HG03196 (cell line): ENCODE measurements at regions not wholly inside any gene's neighbourhood (a gene's known extent, or its start where the extent isn't known, plus 50 kb on each side); places are given as distances from the start of the nearest gene placed in this dataset.
"Not testable (repeated sequence)": the region's sequence is repeated elsewhere in the genome, so short reads cannot be mapped to it uniquely, and the experiment has no call there.

Source experiments
- ATAC-seq: cut with Tn5 transposase; IDR thresholded peaks from one replicate; pipeline ENCODE4 v1.9.1; 2021; ENCODE audit not compliant: unreplicated experiment

DNA sequence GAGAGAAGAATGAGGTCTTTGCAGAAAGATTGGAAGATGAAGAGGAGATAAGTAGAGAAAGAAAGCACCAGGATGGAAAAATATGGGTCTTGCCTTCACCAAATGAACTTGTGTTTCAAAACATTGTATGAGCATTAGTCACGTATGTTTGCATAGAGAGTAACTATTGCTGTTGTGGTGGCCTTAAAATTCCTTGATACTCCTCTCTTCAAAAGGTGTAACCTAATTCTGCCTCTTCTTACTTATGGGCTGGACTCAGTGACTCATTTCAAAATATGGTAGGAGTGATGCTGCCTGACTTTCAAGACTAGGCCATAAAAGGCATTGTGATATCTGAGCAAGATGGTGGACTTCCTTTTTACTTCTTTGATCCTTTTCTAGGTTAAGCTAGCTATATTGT is 228.7 kb upstream of the ZNF385D start:
- no peak for ATAC-seq

GRCh38 chr3:21989341-21990042 is 238.5 kb upstream of the ZNF385D start:
- ATAC-seq, result no peak

- no peak for ATAC-seq
Measured at GRCh38 chr3:21991061-21991460, 240.1 kb upstream of the ZNF385D start.

- ATAC-seq, result no peak
Measured at GRCh38 chr3:21995079-21995607, 244.1 kb upstream of the ZNF385D start.

DNA sequence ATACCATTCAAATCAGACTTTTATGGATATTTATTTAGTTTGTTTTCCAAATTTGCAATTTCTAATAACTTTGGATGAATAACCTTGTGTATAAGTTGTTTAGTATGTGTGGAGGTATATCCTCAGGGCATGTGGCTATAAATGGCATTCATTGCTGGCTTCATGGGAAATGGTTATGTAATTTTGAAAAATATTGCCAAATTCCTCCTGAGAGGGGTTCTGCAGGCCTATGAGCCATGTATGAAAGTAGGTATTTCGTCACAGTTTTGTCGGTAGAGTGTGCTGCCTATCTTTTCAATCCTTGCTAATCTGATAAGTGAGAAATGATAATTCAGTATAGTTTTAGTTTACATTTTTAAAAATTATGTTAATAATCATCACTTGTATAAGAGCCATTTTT is 256.4 kb upstream of the ZNF385D start:
- no peak for ATAC-seq

DNA sequence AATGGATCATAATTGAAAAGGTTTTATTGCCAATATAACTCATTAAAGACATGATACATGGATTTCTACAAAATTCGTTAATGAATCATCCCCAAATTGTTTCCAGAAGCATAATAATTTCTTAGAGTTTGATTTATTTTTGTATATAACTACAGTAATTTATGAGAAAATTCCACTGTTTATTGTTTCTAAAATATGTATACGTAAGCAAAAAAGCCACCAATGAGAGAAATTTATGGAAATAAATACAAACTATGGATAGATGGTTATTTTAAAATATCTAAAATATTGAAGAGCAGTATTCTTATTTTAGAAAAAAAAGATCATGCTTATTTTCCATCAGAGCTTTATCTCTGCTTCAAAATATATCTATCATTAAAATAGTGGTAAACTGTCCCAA is 260.0 kb upstream of the ZNF385D start:
- ATAC-seq, result no peak

DNA sequence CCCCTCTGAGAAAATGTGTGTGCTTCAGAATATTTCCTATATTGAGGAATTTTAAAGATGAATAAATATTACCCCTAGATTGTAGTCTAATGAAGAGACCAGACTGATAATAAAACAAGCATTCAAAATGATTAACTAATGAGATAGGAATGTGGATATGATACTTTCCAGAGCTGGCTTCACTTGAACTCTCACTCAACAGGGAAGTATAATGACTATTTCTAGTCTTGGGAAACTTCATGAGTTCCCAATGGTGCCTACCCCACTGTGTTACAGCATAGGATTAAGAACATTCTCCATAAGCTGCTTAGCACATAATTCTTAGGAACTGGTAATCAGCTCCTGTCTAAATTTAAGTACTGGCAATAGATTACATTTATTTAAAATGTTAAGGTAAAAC is 261.5 kb upstream of the ZNF385D start:
- no peak for ATAC-seq

DNA sequence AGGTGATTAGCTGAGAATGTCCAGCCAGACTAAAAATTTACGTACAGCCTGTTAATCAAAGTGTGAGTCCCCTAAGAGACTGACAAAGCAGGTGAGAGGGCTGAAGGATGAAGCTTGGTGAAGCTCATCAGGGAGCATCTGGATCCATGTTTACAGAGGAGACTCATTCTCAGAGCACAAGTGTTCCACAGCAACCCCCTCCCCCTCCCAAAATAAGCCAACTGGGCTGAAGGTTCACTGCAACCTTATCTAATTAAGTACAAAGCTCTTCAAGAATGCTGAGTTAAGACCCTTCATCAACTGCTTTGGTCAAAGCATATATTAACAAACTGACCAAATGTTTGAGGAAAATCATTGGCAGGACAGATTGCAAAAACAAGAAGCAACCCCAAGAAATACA is 262.6 kb upstream of the ZNF385D start:
- no peak for ATAC-seq

DNA sequence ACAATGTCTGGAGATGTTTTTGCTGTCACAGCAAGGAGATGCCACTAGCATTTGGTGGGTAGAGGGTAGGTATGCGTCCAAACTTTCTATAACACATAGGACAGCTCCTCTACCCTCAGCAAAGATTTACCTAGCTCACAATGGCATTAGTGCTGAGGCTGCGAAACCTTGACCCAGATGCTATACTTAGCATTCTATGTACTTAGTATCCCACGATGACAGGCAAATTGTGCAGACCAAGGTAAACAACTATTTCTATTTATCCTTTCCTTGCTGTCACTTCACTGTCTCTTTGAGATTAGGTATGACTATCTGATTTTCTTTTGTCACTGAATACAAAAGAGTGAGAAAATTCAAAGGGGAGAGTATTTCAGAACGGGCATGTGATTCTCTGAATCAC is 265.2 kb upstream of the ZNF385D start:
- ATAC-seq, result no peak

DNA sequence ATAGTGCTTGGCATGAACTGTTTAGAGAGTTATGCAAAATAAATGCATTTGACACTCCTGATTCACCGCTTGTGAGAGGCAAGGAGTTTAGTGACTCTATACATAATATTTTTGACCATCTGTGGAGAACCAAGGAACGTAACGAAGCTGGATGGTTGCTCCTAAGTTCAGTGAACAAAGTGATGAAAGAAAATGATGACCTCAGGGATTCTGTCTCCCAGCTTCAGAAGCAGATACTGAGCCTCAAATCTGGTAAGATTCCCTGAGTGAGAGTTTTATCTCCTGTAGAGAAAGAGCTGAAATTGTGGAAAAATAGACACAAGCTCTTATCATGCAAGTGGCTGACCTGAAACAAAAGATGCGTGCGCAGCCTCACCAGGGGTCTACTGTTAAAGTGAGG is 273.6 kb upstream of the ZNF385D start:
- ATAC-seq, result not testable (repeated sequence)

- ATAC-seq, result no peak
Measured at GRCh38 chr3:22029480-22029879, 278.5 kb upstream of the ZNF385D start.

GRCh38 chr3:22039161-22039560 is 288.2 kb upstream of the ZNF385D start:
- ATAC-seq, result no peak

- no peak for ATAC-seq
Measured at GRCh38 chr3:22040150-22040549, 289.1 kb upstream of the ZNF385D start.

DNA sequence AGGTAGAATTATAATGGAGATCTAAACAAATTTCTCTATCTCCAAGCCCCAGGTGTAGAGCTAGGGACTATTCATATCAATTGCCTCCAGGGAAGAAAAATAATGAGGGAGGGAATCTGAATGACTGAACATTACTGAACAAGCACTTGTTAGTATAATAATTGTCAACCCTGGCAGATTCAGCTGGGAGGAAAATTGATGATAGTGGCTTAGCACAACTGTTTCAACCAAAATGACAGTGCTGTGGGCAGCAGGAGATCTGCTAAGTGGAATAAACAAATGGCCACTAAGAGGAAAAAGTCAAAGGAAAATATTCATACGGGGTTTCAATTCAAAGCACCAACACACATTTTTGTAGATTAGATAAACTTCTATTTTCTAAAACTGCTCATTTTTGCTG is 294.9 kb upstream of the ZNF385D start:
- no peak for ATAC-seq

DNA sequence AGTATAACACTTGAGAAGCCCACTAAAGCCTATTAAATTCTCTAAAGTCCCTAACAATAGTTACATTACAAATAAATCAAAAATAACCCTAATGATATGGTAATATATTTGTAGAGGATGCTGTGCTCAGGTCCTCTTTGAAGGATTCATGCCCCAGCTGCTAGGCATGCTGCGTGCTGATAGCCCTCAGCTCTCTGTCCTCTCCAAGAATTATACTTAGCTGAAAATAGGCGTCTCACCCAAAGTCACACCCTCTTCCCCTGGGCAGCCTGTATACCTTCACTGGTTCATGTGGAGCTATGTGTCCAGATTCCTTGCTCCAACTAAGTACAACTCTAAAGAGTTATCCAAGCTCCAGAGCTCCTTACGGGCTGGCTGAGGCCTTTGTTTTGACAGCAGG is 312.5 kb upstream of the ZNF385D start:
- no peak for ATAC-seq

GRCh38 chr3:22068619-22069018 is 317.6 kb upstream of the ZNF385D start:
- no peak for ATAC-seq

GRCh38 chr3:22088204-22088603 is 337.2 kb upstream of the ZNF385D start:
- ATAC-seq, result no peak

- ATAC-seq, result peak; percentile 88
Measured at GRCh38 chr3:22089284-22089683, 338.3 kb upstream of the ZNF385D start.

- no peak for ATAC-seq
Measured at GRCh38 chr3:22091329-22091728, 340.3 kb upstream of the ZNF385D start.

GRCh38 chr3:22098021-22098420 is 347.0 kb upstream of the ZNF385D start:
- no peak for ATAC-seq

DNA sequence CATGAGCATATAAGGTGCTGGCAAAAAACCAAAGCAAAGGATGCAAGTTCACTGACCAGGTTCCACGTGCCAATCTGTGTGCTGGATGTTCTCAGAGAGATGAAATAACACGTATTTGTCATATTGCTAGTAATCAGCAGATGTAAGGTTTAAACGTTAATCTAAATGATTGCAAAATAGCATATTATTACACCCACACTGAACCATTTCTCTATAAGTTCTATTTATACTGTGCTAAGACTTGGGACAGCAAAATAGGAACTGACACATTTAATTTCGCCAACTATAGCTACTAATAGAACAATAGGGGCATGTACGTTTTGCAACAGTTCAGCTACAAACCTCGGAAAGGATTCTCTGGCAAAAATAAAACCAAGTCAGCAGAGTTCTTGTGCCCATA is 350.3 kb upstream of the ZNF385D start:
- no peak for ATAC-seq

GRCh38 chr3:22101811-22102210 is 350.8 kb upstream of the ZNF385D start:
- no peak for ATAC-seq

DNA sequence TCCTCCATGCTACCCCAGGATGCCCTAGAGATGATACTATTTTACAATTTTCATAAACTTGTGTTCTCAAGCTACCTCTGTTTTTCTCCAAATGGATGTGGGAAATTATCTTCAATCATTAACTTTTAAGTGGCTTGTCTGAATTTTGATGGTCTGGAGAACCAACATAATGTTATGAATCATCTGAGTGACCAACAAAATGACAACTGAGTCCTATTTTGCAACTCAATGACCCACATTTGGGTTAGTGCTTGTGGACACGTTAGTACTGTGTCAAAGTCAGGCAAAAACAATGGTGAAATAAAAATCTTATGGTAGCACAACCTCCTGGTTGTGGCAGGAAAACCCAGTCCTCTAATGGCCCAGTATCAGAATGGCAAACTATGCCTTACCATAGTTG is 352.4 kb upstream of the ZNF385D start:
- ATAC-seq, result no peak
